CD4-positive, alpha-beta T cell (primary cell): ENCODE measurements at regions not wholly inside any gene's neighbourhood (a gene's known extent, or its start where the extent isn't known, plus 50 kb on each side); places are given as distances from the start of the nearest gene placed in this dataset.
A peak's percentile ranks its signal among the peaks of the same experiment; 100 is the strongest.

ENCODE experiments used
- ATAC-seq: fragments of 200-7000 bp; cut with Tn5 transposase; one replicate; pipeline ENCODE4 v1.10.0; 2022; ENCODE audit warnings: mild to moderate bottlenecking; ENCODE audit not compliant: poor library complexity
- CTCF ChIA-PET: fragments of 350-600 bp; sonication (Branson Sonifier 250); formaldehyde crosslinking; loops from one replicate; lab custom pipeline; 2021; ENCODE audit warnings: antibody characterized with exemption, inconsistent platforms; lab: Charles Lee
- POLR2A ChIA-PET: fragments of 350-600 bp; sonication (Branson Sonifier 250); formaldehyde crosslinking; loops from one replicate; lab custom pipeline; 2021; ENCODE audit warnings: antibody characterized with exemption, inconsistent platforms; lab: Charles Lee
- DNase-seq, 14 experiments: peaks; one replicate each; pipeline ENCODE4 v3.0.0-alpha.2; 2013 to 2020; ENCODE audit warnings: mixed read lengths in 2 of 14
- H3K27ac ChIP-seq, 2 donors: one replicate each; pipeline versions ENCODE4 v1.5.1 to v1.7.0; 2013; ENCODE audit warnings: low read length in 2 of 2, low read depth in 1 of 2, mild to moderate bottlenecking in 1 of 2
- H3K27me3 ChIP-seq, 2 experiments: 1 replicate in 1 of 2; 2 replicates in 1 of 2; pipeline versions ENCODE4 v1.6.1 to v1.7.0; 2013; ENCODE audit warnings: low read length in 2 of 2, control low read depth in 1 of 2, mild to moderate bottlenecking in 1 of 2, moderate library complexity in 1 of 2; ENCODE audit not compliant: insufficient read depth in 2 of 2, control insufficient read depth in 1 of 2
- H3K36me3 ChIP-seq: one replicate; pipeline ENCODE4 v1.6.1; 2013; ENCODE audit warnings: low read length, control low read depth; ENCODE audit not compliant: insufficient read depth
- H3K4me1 ChIP-seq: one replicate; pipeline ENCODE4 v1.6.1; 2013; ENCODE audit warnings: low read length, control low read depth; ENCODE audit not compliant: insufficient read depth
- H3K4me3 ChIP-seq: one replicate; pipeline ENCODE4 v1.5.1; 2013; ENCODE audit warnings: mild to moderate bottlenecking, low read length, moderate library complexity
- H3K9me3 ChIP-seq, 2 experiments: 1 replicate in 1 of 2; 2 replicates in 1 of 2; pipeline versions ENCODE4 v1.6.1 to v1.7.0; 2013; ENCODE audit warnings: low read length in 2 of 2, mild to moderate bottlenecking in 2 of 2, control low read depth in 1 of 2, moderate library complexity in 1 of 2; ENCODE audit not compliant: control insufficient read depth in 1 of 2, insufficient read depth in 1 of 2
- H3K27ac Mint-ChIP-seq: one replicate; pipeline ENCODE4 v1.8.0; 2020; ENCODE audit warnings: mixed read lengths
- H3K27me3 Mint-ChIP-seq: one replicate; pipeline ENCODE4 v1.8.0; 2021; ENCODE audit warnings: mixed read lengths
- H3K36me3 Mint-ChIP-seq: one replicate; pipeline ENCODE4 v1.8.0; 2021; ENCODE audit warnings: low read depth, mixed read lengths
- H3K4me1 Mint-ChIP-seq: one replicate; pipeline ENCODE4 v1.8.0; 2021; ENCODE audit warnings: low read depth, mixed read lengths
- H3K4me3 Mint-ChIP-seq: one replicate; pipeline ENCODE4 v1.8.0; 2020; ENCODE audit warnings: mild to moderate bottlenecking, mixed read lengths
- H3K9me3 Mint-ChIP-seq: one replicate; pipeline ENCODE4 v1.8.0; 2020; ENCODE audit warnings: mixed read lengths
- CTCF ChIP-seq: fragments of 200-600 bp; IDR thresholded peaks from one replicate; pipeline ENCODE4 v1.8.0; 2022; ENCODE audit warnings: antibody characterized with exemption, mild to moderate bottlenecking
- intact Hi-C, 2 experiments: fragments of 100-400 bp; cut with DNase I in 1 of 2; cut with micrococcal nuclease in 1 of 2; formaldehyde crosslinking; loops; one replicate each; pipeline versions ENCODE4 v1.15.1 to v1.9.0; 2023 to 2025; cut with DNase I, micrococcal nuclease

- Histone ChIP-seq H3K4me1 (peaks cover 22% of the 10 kb centered on the region), H3K4me3 (no peak overlapping the region), H3K27ac (no peak overlapping the region), H3K27me3 (peaks cover 0 to 8% of the 10 kb centered on the region in 2 experiments), H3K36me3 (no peaks in the 10 kb centered on the region), H3K9me3 (peaks cover 0 to under 1% of the 10 kb centered on the region in 2 experiments)
- no peak for TF ChIP-seq CTCF
- no peaks in the 10 kb centered on the region for H3K36me3 Mint-ChIP-seq
- POLR2A ChIA-PET = no interaction called here
- no peak overlapping the region for H3K27ac Mint-ChIP-seq
- DNase-seq (peak in 1 of 14 experiments; percentile 20), ATAC-seq (no peak)
- peaks cover 17% of the 10 kb centered on the region for H3K4me1 Mint-ChIP-seq
- H3K27me3 Mint-ChIP-seq = peaks cover 12% of the 10 kb centered on the region
- no peak overlapping the region for H3K4me3 Mint-ChIP-seq
- CTCF ChIA-PET = no interaction called here
- no peaks in the 10 kb centered on the region for H3K9me3 Mint-ChIP-seq
- intact Hi-C loops = no loop called here
Observed at GRCh38 chr6:169955731-169956437, 204.5 kb downstream of the ERMARD start.

GRCh38 chr6:169954977-169955376 lies 203.6 kb downstream of the ERMARD start:
- H3K9me3 ChIP-seq = no peaks in the 10 kb centered on the region
- CTCF ChIA-PET = no interaction called here
- Mint-ChIP-seq H3K36me3 (no peaks in the 10 kb centered on the region), H3K4me1 (peaks cover 17% of the 10 kb centered on the region), H3K9me3 (no peaks in the 10 kb centered on the region), H3K4me3 (no peak overlapping the region), H3K27me3 (peaks cover 12% of the 10 kb centered on the region), H3K27ac (no peak overlapping the region)
- no peak for TF ChIP-seq CTCF
- POLR2A ChIA-PET = no interaction called here
- H3K27ac ChIP-seq = no peak overlapping the region
- ATAC-seq (no peak), DNase-seq (no peak)
- H3K4me1 ChIP-seq = peaks cover 20% of the 10 kb centered on the region
- no peak overlapping the region for H3K4me3 ChIP-seq
- intact Hi-C loops = loop anchor here in 1 of 2 experiments (5.0 kb wide), 2 partner anchors 37 to 337 kb away; partner anchors contain the start of gene DLL1
- no peaks in the 10 kb centered on the region for H3K36me3 ChIP-seq
- peaks cover 0 to 6% of the 10 kb centered on the region in 2 experiments for H3K27me3 ChIP-seq

GRCh38 chr6:169953686-169954085 lies 202.3 kb downstream of the ERMARD start:
- ChIA-PET POLR2A (no interaction called here), CTCF (no interaction called here)
- H3K27me3 Mint-ChIP-seq = peaks cover 5% of the 10 kb centered on the region
- no peaks in the 10 kb centered on the region for H3K27me3 ChIP-seq
- H3K36me3 Mint-ChIP-seq = no peaks in the 10 kb centered on the region
- TF ChIP-seq CTCF = no peak
- peaks cover 6% of the 10 kb centered on the region for H3K4me1 Mint-ChIP-seq
- H3K36me3 ChIP-seq = no peaks in the 10 kb centered on the region
- H3K4me1 ChIP-seq = peaks cover 7% of the 10 kb centered on the region
- no peak for ATAC-seq
- H3K9me3 ChIP-seq = no peaks in the 10 kb centered on the region
- H3K9me3 Mint-ChIP-seq = no peaks in the 10 kb centered on the region
- no peak for DNase-seq
- intact Hi-C loops = loop anchor here in 1 of 2 experiments (5.0 kb wide), 2 partner anchors 39 to 339 kb away; partner anchors contain the start of gene DLL1
- no peak overlapping the region for H3K4me3 Mint-ChIP-seq
- H3K27ac ChIP-seq = no peak overlapping the region
- H3K27ac Mint-ChIP-seq = no peak overlapping the region
- no peak overlapping the region for H3K4me3 ChIP-seq
